ENCODE measurements at regions not wholly inside any gene's neighbourhood (a gene's known extent, or its start where the extent isn't known, plus 50 kb on each side); places are given as distances from the start of the nearest gene placed in this dataset.

- TF ChIP-seq FIP1L1 (IDR thresholded peaks at IDR 0.05; ENCODE audit: borderline replicate concordance, insufficient read depth, low read depth, low read length) (no peak), ZNF18 (CRISPR knock-in tag; IDR thresholded peaks at IDR 0.05; ENCODE audit: insufficient replicate concordance) (no peak), SAFB2 (CRISPR knock-in tag; IDR thresholded peaks at IDR 0.05; ENCODE audit: borderline replicate concordance, low read depth) (no peak), CREB1 (IDR thresholded peaks at IDR 0.05) (no peak), CREB1 (CRISPR knock-in tag; IDR thresholded peaks at IDR 0.05) (no peak), ZNF614 (CRISPR knock-in tag; IDR thresholded peaks at IDR 0.05; ENCODE audit: borderline replicate concordance) (peak; percentile 70; the same call in 1 of the 2 replicates), ZNF264 (CRISPR knock-in tag; IDR thresholded peaks at IDR 0.05) (peak; percentile 85; the same call in 1 of the 2 replicates), TSC22D2 (CRISPR knock-in tag; IDR thresholded peaks at IDR 0.05; ENCODE audit: borderline replicate concordance) (no peak), MAFK (conservative IDR thresholded peaks at IDR 0.05 in 1 of 2, IDR thresholded peaks at IDR 0.05 in 1 of 2; ENCODE audit: low read length in 2 of 2) (no peak), ZNF34 (CRISPR knock-in tag; IDR thresholded peaks at IDR 0.05; ENCODE audit: borderline replicate concordance) (no peak), ETV6 (CRISPR knock-in tag; conservative IDR thresholded peaks at IDR 0.05) (peak; percentile 85; the same call in 1 of the 2 replicates), ZFP36 (IDR thresholded peaks at IDR 0.05; ENCODE audit: borderline replicate concordance, low read depth, low read length, partially characterized antibody) (no peak), GMEB2 (CRISPR knock-in tag; IDR thresholded peaks at IDR 0.05; ENCODE audit: low read depth) (no peak), ZNF362 (CRISPR knock-in tag; IDR thresholded peaks at IDR 0.05; ENCODE audit: borderline replicate concordance) (no peak; the same call in 1 of the 2 replicates), NCOR1 (IDR thresholded peaks at IDR 0.05; ENCODE audit: borderline replicate concordance, low read length) (peak; percentile 63; the same call in 1 of the 2 replicates), HNF1B (CRISPR knock-in tag; IDR thresholded peaks at IDR 0.05) (peak; percentile 73; the same call in 1 of the 2 replicates), KDM4B (CRISPR knock-in tag; IDR thresholded peaks at IDR 0.05) (no peak), HMGA1 (CRISPR knock-in tag; conservative IDR thresholded peaks at IDR 0.05) (no peak), RNF2 (conservative IDR thresholded peaks at IDR 0.05; ENCODE audit: low read depth) (no peak), ZSCAN12 (CRISPR knock-in tag; IDR thresholded peaks at IDR 0.05) (no peak), ZNF781 (CRISPR knock-in tag; IDR thresholded peaks at IDR 0.05; ENCODE audit: borderline replicate concordance, not compliant biosample characterization) (no peak)
Measured at GRCh38 chr12:107352347-107353081, 259.2 kb upstream of the CRY1 start (continued).
